ENCODE measurements at regions not wholly inside any gene's neighbourhood (a gene's known extent, or its start where the extent isn't known, plus 50 kb on each side); places are given as distances from the start of the nearest gene placed in this dataset.
"Not testable (repeated sequence)": the region's sequence is repeated elsewhere in the genome, so short reads cannot be mapped to it uniquely, and the experiment has no call there.

DNA sequence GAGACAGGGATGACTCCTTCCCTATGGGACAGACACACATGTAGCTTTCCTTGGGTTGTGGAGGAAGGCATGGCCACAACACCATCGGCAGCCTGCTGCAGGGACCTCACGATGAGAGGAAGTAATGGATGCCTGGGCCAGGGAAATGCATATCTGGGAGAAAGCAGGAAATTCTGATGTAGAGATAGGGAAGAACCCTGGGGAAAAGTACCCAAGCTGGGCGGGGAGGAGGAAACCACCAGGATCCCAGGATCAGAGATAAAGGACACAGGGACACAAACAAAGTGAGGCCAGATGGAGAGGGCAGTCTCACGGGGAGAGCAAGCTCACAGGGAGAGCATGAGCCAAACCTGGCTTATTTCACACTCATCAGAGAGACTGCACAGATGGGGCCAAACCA lies 294.7 kb upstream of the TEKT4 start:
- not testable (repeated sequence) for DNase-seq (ENCODE audit: low read depth)

DNA sequence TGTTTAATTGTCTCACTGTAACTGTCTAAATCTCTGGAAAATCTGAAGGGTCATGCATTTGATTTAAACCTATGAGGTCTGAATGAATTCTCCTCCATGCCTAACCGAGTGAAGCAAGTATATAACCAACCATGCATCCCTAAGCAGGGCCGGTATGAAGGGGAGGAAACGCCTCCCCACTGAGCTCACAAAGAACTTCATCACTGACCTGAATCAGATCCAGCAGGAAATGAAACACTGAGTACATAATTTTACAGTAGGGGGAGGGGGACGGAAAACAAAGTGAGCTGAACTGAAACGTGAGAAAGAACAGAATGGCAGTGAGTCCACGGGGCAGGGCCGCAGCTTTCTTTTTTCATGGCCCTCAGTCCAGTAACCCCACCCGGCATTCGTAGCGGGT lies 294.1 kb upstream of the TEKT4 start:
- not testable (repeated sequence) for DNase-seq (ENCODE audit: low read depth)

DNA sequence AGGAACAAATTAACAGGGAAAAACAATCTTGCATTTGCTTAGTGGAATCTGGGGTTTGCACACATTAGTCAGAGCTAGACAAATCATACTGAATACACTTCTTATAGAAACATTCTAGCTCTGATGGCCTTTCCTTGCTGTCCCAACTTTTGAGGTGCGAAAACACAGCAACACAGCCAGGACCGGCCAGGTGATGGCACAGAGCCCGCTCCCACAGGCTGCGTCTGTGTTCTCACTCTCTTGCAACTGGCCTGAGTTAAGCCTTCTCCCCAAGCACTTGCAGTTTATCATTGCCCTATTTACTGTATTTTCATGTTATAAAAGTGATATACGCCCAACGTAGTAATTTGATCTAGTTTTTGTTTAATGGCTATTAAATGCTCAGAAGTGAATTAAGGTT lies 292.0 kb upstream of the TEKT4 start:
- DNase-seq (ENCODE audit: low read depth), result not testable (repeated sequence)

DNA sequence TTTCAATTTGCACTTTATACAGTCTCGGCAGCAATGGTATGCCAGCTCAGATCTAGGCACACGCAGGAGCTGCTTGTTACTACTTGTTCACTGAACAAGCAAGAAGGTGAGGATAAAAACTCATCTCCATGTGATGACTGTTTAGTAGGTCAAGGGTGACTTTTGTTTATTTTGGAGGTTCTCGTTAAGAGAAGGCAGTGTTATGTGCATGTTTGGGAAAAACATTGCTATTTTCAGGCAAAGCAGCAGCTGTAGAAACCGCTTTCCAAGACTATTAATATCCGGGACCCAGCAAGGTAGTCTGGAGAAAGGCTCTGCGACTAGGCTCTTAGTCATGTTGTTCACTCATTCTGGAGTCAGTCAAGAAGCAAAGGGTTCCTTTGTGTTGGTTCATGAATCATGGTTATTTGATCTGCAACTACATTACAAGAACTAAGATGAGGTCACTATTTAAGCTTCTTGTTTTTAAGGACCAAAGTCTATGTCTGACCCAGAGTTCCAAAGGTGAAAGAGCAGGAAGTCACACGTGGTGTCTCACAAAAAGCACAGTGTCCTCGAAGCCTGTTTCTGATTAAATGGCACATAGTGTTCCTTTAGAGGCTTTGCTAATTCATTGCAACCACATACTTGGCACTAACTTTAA lies 288.0 kb upstream of the TEKT4 start:
- peak; percentile 29 for DNase-seq (ENCODE audit: low read depth)

DNA sequence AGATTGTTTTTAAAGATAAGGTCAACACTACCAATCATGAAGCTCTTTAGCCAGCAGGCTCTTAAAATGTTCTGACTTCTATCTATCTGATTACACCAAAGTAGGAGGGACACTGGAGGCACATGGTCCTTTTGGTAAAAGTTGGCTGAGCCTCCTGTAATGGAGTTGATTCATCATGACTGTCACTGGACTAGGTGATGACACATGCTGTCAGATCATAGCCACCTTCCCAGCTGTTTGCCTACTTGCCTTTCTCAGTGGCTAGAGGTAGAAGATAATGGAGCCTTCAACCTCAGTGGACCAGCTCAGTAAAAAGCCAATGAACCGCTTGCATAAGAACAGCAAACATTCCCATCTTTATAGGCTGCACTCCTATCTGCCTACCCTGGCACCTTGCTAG lies 286.7 kb upstream of the TEKT4 start:
- DNase-seq (ENCODE audit: low read depth), result not testable (repeated sequence)

DNA sequence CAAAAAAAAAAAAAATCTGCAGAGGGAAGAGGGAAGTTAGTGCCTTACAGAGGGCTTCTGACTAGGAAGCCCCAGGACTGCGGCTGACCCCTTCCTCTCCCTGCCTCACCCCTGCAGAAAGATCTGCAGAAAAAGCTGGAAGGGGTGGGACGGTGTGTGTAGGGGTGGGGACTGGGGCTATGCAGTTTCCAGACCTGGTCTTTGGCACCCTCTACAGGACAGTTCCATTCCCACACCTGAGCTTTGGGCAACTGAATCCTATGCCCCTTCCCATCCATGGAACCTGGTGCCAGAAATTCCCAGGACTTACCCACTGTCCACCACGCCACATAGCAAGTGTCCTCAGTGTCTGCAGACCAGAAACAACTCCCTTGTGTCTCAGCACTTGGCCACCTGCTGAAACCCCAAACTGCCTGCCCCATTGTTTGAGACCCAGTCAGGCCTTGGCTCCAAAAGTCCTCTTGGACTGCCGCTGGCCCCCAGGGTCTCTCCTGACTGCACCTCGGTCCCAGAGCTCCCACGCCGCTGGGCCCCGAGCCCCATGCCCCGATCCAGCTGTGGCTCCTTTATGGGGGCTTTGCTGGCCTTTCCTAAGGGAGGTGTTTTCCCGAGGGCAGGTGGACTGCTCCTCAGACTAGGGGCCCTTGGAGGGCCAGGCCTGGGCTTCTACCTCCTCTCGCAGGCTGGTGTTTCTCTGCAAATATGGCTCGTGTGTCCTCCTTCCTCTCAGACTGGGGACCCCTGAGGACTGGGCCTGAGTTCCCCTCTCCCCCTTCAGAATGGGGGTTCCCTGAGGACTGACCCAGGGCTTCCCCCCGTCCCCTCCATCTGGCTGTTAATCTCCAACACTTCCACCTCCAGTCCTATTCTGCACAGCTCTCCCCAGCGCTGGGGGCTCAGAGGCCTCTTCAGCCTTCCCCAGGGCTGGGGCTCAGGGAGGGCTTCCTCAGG lies 284.9 kb upstream of the TEKT4 start:
- not testable (repeated sequence) for DNase-seq (ENCODE audit: low read depth)

DNA sequence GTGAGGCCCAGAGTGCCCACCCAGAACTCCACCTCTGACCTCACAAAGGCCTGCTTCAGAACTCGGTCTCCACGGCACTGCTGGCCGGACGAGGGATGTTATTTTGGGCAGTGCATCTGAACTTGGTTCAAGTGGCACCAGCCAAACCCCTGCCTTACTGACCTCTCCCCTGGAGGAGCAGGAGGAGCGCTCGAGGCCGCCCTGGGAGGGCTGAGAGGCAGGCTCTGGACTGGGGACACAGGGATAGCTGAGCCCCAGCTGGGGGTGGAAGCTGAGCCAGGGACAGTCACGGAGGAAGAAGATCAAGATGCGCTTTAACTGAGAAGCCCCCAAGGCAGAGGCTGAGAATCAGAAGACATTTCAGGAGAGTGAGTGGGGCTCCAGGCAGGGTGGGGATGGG lies 284.2 kb upstream of the TEKT4 start:
- DNase-seq (ENCODE audit: low read depth), result not testable (repeated sequence)

DNA sequence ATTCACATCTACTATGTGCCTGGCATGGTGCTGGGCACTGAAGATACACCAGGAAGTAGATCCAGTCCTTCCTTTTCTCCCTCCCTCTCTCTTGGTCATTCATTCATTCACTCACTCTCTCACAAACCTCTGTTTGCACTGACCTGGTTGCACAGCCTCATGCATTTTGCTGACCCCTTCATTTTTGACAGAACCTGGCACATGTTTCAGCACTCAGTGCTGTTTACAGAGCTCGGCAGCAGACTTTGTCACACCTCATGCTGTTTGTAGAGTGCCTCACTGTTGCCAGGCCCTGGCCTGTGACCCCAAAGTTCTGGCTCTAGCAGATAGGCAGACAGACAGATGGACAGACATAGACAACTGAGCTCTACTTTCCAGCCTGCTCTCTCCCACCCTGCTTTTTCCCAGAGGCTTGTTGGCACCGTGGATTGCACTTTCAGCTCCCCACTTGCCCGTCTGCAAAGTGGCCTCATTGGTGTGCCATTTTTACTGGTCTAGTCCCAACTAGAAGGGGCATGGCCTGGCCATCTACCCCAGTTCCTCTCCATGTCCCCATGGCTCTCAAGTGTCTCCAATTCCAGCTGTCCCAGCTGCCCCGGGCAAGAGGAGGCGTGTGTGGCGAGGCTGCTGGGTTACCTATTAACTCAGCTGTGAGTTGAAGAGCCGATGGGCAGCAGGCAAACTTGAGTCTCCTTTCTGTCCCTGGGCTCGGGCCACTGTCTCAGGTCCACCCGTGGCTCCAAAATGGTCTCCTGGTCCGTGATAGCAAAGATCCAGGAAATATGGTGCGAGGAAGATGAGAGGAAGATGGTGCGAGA lies 277.0 kb upstream of the TEKT4 start:
- not testable (repeated sequence) for DNase-seq (ENCODE audit: low read depth)

DNA sequence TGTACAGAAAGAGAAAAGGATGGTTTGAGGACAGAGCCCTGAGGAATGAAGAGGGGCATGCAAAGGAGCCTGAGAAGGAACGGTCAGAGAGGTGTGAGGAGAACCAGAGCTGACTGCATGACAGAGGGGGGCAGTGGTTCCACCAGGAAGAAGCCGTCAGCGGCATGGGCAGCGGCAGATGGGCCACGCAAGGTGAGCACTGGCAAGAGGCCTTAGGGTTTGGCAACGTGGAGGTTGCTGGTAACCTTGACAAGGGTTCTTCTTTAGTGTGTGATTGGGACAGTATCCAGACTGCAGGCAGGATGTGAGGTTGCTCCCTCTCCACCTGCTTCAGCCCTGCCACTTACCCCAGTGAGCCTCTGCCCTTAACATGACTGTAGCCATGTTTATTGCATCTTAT lies 275.3 kb upstream of the TEKT4 start:
- DNase-seq (ENCODE audit: low read depth), result not testable (repeated sequence)

DNA sequence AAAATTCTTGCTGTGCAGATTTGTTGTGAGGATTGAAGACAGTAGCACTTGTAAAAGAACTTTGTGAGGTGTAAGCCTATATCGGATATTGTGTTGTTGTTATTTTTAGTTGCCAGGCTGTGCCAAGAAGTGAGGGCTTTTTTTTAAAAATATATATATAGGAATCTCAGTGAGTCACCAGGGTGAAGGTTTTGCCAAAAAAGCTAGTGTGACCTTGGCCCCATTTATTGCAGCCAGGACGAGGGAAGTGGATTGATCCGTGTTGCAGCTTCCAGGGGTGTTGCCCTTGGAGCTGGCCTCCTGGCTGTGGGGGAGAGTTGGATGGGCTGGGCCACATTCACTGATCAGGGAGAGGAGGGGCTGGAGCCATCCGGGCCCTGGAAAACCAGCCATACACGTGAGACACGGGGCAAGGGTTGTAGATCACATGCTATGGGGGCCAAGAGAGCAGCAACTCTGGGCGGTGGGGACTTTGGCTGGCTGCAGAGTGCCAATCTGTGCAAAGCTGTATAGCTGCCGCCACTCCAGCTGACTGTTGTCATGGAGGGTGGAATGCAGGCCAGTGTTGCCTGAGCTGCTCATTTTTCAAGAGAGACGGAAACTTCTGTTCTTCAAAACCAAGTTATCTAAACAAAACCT lies 273.0 kb upstream of the TEKT4 start:
- not testable (repeated sequence) for DNase-seq (ENCODE audit: low read depth)

DNA sequence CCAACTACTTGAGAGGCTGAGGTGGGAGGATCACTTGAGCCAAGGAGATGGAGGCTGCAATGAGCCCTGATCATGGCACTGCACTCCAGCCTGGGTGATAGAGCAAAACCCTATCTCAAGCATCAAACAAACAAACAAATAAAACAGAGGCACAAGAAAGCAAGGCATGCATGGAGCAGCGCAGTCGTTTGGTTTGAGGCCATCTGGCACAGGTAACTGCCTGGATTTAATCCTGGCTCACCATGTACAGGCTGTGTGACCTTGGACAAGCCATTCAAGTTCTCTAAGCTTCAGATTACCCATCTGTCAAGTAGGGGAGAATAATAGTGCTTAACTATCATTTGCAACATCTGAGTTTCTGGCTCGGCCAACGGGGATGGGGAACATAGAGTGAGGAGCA lies 270.3 kb upstream of the TEKT4 start:
- DNase-seq (ENCODE audit: low read depth), result not testable (repeated sequence)

DNA sequence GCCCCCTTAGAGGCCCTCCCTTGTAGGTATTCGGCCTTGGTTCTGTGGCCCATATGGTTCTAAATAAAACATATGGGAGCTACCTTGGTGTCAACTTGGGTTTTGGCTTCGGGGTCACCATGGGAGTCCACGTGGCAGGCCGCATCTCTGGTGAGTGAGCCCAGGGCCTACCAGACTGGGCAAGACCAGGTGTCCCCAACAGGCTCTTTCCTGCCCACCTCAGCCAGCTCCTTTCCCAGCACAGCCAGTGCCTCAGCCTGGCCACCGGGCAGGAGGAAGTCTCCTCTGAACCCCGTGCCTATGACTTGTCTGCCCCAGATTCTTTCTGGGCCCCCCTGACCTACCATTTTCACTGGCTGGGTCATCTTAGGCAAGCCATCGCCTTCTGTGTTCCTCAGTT lies 268.8 kb upstream of the TEKT4 start:
- no peak for DNase-seq (ENCODE audit: low read depth)

DNA sequence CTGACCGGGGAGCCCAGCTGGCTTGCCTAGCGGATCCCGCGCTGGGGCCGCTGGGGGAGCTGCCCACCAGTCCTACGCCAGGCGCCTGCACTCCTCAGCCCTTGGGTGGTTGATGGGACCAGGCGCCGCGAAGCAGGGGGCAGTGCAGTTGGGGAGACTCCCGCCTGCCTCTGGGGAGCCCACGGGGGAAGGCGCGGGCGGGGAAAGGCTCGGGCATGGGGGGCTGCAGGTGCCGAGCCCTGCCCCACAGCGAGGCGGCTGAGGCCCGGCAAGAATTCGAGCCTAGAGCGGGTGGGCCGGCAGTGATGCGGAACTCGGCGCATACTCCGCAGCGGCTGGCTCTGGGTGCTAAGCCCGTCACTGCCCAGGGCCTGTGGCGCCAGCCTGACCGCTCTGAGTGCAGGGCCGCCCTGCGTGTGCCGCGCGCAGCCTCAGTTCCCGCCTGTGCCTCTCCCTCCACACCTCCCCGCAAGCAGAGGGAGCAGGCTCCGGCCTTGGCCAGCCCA lies 249.1 kb upstream of the TEKT4 start:
- no peak for DNase-seq (ENCODE audit: low read depth)

DNA sequence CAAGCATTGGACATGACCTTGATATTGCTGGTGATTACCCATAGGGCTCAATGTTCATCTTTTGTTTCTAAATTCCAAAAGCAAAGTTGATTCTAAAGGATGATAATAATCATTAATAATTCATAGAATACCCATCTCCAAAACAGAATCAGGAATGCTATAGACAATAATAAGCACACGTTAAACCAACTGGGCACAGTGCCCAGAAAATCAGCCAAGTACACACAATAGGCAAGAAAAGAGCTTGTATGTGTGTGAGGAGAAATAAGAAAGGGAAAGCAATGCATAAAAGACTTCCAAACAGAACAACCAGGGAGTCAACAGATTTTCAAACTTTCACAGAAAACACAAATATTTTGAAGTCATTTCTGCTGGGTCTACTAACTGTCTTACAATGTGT lies 242.3 kb upstream of the TEKT4 start:
- not testable (repeated sequence) for DNase-seq (ENCODE audit: low read depth)

DNA sequence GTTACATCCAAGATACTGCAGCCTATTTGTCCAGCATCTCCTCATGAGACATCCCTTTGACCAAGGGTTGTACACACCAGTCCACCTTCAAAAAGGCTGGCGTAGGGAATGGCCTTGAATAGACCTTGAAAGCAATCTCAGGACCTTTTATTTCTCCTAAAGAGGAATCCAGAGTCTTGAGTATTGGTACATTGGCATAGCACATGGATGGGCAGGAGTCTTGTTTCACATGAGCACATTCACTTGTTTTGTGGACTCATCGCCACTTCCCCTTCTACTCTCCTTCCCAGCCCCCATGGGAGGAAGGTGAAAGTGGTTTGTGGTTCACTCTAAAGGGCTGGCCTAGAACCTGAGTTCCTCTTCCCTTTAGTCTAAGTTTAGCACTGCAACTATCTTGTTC lies 229.8 kb upstream of the TEKT4 start:
- DNase-seq (ENCODE audit: low read depth), result not testable (repeated sequence)

DNA sequence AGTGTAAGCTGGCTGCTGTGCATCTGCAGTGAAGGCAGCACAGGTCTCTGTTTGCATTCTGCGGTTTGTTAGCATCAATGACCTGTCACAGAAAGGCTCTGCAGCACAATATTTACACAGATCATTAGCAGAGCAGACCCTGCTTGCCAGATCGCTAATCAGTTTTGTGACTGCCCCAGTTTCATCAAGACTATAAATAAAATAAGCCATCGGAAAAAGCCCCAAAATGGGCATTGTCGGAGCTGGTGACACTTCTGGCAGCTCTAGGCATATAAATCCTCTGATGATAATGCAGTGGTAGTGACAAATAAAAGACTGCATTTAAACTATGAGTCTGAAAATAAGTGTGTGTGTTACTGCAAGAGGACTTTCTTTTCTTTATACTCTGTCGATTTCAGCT lies 219.1 kb upstream of the TEKT4 start:
- not testable (repeated sequence) for DNase-seq (ENCODE audit: low read depth)

DNA sequence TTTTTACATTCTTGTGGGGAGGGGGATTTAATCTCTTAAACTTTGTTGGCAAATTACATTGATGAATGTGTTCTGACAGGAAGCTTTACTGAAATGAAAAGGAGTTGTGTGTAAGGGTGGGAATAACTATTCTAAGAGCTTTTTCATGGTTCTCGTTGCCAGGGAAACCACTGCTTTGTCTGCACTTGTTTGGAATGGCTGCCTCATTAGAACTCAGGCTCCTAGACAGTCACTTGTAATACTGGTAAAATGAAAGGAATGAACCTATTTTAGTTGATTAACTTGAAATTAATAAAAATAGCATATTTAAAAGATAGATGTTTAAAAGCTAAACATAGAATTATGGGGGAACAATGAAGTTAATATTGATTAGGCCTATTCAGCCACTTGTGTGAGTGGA lies 201.4 kb upstream of the TEKT4 start:
- DNase-seq (ENCODE audit: low read depth), result not testable (repeated sequence)

DNA sequence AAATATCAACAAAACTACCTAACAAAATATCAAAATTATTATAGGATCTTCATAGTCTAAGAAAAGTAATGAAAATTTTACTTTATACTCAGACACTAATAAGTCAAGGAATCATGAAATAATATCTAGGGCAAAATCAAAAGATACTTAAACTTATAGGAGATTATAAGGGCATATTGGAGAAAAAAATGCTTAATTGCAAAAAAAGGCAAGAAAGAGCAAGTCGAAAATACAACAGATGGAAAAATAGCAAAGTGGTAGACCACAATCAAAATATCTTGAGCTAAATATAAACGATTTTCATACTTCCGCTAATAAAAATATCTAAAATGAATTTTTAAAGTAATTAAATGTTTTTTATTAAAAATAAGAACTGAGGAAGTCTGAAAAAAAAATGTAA lies 177.0 kb upstream of the TEKT4 start:
- not testable (repeated sequence) for DNase-seq (ENCODE audit: low read depth)

DNA sequence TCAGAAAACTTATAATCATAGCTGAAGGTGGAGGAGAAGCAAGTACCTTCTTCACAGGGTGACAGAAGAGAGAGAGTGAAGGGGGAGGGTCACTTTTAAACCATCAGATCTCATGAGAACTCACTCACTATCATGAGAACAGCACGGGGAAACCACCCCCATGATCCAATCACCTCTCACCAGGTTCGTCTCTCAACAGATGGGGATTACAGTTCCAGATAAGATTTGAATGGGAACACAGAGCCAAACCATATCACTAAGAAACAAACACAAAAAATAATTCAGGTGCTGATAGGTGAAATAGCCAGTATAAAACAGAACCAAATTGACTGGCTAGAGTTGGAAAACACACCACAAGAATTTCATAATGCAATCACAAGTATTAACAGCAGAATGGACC lies 162.2 kb upstream of the TEKT4 start:
- DNase-seq (ENCODE audit: low read depth), result not testable (repeated sequence)

DNA sequence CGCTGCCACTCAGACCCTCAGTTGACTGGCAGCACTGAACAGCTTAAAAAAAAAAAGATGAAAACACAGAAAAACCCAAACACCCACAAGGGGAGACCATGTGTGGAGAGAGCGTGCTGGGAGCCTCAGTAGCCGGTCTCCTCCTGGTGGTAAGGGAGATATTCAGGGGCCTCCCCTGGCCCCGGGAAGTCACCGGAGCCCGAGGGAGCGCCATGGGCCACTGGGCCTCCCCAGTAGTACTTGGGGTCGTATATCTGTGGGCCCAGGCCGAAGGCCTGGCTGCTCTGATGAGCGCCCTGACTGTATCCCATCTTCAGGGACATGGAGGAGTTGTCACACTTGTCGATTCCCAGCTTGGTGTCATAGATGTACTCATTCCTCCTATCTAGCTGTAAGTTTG lies 145.7 kb upstream of the TEKT4 start:
- no peak for DNase-seq (ENCODE audit: low read depth)

DNA sequence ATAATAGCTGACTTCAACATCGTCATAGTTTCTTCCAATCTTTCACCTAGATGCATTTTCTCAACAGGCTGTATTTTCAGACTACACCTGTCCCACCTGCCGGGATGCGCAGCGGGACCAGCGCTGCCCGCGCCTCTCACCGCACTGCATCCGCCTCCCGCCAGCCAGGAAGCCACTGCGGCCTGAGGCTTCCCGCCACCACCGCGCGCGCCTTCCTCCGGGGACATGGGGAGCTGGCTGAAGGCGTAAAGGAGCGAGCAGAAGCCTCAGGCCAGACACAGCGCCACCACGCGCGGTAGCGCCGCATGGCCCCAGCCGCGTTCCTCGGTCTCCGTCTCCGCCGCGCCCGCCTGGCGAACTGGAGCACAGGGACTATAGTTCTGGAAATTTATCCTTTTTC lies 135.7 kb upstream of the TEKT4 start:
- DNase-seq (ENCODE audit: low read depth), result not testable (repeated sequence)

DNA sequence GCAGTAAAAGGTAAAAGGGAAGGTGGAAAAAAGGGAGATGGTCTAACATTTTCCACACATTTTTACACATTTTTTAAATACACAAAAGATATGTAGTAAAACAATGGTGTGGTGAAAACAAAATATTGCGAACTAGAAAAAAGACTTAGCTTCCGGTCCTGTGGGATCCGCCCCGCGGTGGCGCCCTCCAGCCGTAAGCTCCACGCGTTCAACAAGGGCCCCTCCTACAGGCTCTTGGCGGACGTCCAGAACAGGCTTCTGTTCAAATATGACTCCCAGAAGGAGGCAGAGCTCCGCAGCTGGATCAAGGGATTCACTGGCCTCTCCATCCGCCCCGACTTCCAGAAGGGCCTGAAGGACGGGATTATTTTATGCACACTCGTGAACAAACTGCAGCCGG lies 134.1 kb upstream of the TEKT4 start:
- DNase-seq (ENCODE audit: low read depth), result not testable (repeated sequence)

Measured in fibroblast of gingiva (primary cell).